GM18498 (cell line): ENCODE measurements at regions not wholly inside any gene's neighbourhood (a gene's known extent, or its start where the extent isn't known, plus 50 kb on each side); places are given as distances from the start of the nearest gene placed in this dataset.

ENCODE experiments used
- ATAC-seq: cut with Tn5 transposase; IDR thresholded peaks from one replicate; pipeline ENCODE4 v1.9.1; 2021; ENCODE audit warnings: mild to moderate bottlenecking, moderate library complexity; ENCODE audit not compliant: unreplicated experiment

- ATAC-seq, result no peak
Observed at GRCh38 chr18:61949946-61950345, 57.1 kb upstream of the RNF152 start.

- ATAC-seq, result no peak
Observed at GRCh38 chr18:61948846-61949438, 56.1 kb upstream of the RNF152 start.

- no peak for ATAC-seq
Observed at GRCh38 chr18:61948281-61948741, 55.5 kb upstream of the RNF152 start.

- ATAC-seq, result no peak
Observed at GRCh38 chr18:61946449-61946848, 53.6 kb upstream of the RNF152 start.

GRCh38 chr18:61943175-61943964, 50.6 kb upstream of the RNF152 start:
- ATAC-seq, result no peak
